ENCODE measurements at regions not wholly inside any gene's neighbourhood (a gene's known extent, or its start where the extent isn't known, plus 50 kb on each side); places are given as distances from the start of the nearest gene placed in this dataset.

GRCh38 chr3:137201066-137201465 is 243.3 kb downstream of the IL20RB start:
- ChIA-PET CTCF (no interaction called here), POLR2A (no interaction called here)
- no peak overlapping the region for H3K4me3 ChIP-seq (ENCODE audit: low read depth, low read length)
- no peak for DNase-seq (ENCODE audit: low read depth, low spot score)
- TF ChIP-seq, protein P1, sequence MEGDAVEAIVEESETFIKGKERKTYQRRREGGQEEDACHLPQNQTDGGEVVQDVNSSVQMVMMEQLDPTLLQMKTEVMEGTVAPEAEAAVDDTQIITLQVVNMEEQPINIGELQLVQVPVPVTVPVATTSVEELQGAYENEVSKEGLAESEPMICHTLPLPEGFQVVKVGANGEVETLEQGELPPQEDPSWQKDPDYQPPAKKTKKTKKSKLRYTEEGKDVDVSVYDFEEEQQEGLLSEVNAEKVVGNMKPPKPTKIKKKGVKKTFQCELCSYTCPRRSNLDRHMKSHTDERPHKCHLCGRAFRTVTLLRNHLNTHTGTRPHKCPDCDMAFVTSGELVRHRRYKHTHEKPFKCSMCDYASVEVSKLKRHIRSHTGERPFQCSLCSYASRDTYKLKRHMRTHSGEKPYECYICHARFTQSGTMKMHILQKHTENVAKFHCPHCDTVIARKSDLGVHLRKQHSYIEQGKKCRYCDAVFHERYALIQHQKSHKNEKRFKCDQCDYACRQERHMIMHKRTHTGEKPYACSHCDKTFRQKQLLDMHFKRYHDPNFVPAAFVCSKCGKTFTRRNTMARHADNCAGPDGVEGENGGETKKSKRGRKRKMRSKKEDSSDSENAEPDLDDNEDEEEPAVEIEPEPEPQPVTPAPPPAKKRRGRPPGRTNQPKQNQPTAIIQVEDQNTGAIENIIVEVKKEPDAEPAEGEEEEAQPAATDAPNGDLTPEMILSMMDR (IDR thresholded peaks at IDR 0.05; ENCODE audit: insufficient read depth, low read length, missing control alignments) = no peak

DNA sequence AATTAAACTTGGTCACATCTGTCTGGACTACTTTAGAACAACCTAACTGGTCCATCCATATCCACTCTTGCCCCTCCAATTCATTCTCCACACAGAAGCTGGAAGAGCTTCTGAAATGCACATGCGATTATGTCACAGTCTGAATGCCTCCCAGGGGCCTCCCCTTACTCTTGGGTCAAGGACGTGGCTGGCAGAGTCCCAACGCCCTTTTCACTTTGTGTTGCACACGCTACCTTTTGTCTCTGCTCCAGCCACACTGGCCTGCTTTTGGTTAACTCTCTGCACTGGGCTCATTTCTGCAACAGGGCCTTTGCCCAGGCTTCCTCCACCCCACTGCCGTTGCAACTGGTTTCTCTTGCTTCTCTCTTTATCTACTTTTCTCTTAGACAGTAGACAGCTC is 245.2 kb downstream of the IL20RB start:
- POLR2A ChIA-PET = no interaction called here
- CTCF ChIA-PET = no interaction called here
- TF ChIP-seq, protein P1 (IDR thresholded peaks at IDR 0.05; ENCODE audit: insufficient read depth, low read length, missing control alignments) = no peak
- no peak for DNase-seq (ENCODE audit: low read depth, low spot score)
- H3K4me3 ChIP-seq (ENCODE audit: low read depth, low read length) = no peak overlapping the region

DNA sequence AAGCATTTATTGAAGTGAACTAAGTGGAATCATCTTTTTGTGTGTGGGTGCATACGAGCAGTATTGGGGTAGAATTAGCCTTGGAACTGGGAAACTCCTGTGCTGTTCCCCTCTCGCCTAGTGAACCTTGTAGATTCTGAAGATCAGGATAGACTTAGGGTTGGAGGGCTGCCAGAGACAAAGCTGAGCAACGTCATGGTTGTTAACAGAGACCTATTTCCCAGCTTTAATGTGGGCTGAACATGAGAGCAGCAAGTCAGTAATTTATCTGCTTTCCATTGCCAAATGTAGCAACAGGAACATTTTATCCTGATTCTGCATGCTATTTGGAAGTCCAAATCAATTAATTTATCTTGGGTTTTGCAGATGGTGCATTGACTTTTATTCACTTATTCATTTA is 246.6 kb downstream of the IL20RB start:
- DNase-seq (ENCODE audit: low read depth, low spot score) = no peak
- H3K4me3 ChIP-seq (ENCODE audit: low read depth, low read length) = no peak overlapping the region
- CTCF ChIA-PET = no interaction called here
- POLR2A ChIA-PET = no interaction called here
- TF ChIP-seq, protein P1 (IDR thresholded peaks at IDR 0.05; ENCODE audit: insufficient read depth, low read length, missing control alignments) = no peak

DNA sequence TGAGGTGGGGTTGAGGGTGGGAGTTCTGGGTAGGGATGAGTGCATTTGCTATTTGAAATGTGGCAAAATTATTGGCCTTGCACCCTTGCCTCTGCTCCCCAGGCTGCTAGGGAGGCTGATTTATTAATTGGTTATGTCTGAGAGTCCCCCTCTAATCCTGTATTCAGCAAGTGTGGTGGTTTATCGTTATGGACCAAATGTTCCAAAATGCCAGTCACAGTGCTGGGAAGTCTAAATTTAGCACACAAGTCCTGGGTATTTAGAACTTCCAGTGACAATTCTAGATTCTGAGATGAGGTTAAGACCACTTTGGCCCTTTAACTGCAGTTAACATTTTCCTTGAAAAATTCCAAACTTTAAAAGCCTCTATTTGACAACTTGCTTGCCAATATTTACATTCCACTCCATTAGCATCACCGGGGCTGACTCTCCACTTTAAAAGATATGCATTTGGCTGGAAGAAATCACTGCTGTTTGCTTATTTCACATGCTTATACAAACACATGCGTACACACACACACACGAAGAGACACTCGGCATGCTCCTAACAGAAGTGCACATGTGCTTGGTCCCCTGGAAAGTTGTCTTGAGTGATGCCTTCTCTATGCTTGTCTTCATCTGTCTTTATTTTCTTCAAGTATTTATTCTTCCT is 247.7 kb downstream of the IL20RB start:
- CTCF ChIA-PET = no interaction called here
- TF ChIP-seq, protein P1 (IDR thresholded peaks at IDR 0.05; ENCODE audit: insufficient read depth, low read length, missing control alignments) = no peak
- POLR2A ChIA-PET = no interaction called here
- no peak overlapping the region for H3K4me3 ChIP-seq (ENCODE audit: low read depth, low read length)
- no peak for DNase-seq (ENCODE audit: low read depth, low spot score)

DNA sequence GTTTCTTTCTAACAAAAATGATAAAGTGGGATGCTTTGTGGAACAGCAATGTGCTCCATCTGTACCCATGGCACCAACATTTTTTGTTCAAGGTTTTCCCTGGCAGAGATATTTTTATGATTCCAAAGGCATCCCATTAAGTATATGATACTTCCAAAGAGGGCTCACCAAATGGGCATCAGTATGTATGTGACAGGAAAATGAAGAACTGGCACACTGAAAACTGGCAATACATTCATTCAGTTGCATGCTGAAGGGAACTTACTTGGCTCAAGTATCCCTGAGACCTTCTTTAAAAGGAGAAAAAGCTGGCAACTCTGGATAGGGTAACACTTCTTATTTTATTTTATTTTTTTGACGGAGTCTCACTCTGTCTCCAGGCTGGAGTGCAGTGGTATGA is 249.8 kb downstream of the IL20RB start:
- POLR2A ChIA-PET = no interaction called here

DNA sequence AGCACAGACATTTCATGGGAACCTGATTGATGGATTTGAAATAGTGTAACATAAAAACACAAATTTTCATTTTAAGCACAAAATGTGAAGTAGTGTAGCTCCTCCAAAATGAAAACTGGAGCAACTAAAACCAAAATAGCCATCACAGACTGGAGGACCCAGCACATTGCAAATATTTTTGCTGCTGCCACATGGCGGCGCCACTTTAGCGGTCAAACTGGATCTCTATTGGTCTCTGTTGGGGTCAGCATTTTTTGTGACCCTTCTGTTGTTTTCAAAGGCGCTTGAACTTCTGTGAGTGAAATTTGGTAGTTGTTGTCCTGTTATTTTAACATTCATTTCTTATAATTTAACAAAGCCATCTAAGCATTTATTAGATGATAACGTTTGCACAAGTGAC is 259.9 kb downstream of the IL20RB start:
- TF ChIP-seq, protein P1 (IDR thresholded peaks at IDR 0.05; ENCODE audit: insufficient read depth, low read length, missing control alignments) = no peak
- ChIA-PET POLR2A (no interaction called here), CTCF (no interaction called here)
- H3K4me3 ChIP-seq (ENCODE audit: low read depth, low read length) = no peak overlapping the region
- no peak for DNase-seq (ENCODE audit: low read depth, low spot score)

More for the DNA sequence above, 249.8 kb downstream of the IL20RB start:
- no peak for DNase-seq (ENCODE audit: low read depth, low spot score)
- no peak overlapping the region for H3K4me3 ChIP-seq (ENCODE audit: low read depth, low read length)
- CTCF ChIA-PET = no interaction called here
- TF ChIP-seq, protein P1 (IDR thresholded peaks at IDR 0.05; ENCODE audit: insufficient read depth, low read length, missing control alignments) = no peak
